ENCODE measurements at regions not wholly inside any gene's neighbourhood (a gene's known extent, or its start where the extent isn't known, plus 50 kb on each side); places are given as distances from the start of the nearest gene placed in this dataset.
A peak's percentile ranks its signal among the peaks of the same experiment; 100 is the strongest.
"Not testable (repeated sequence)": the region's sequence is repeated elsewhere in the genome, so short reads cannot be mapped to it uniquely, and the experiment has no call there.

- no peak for DNase-seq (ENCODE audit: low spot score)
Observed at GRCh38 chr5:114089259-114089658, 272.6 kb upstream of the KCNN2 start.

GRCh38 chr5:114097570-114097969 lies 264.3 kb upstream of the KCNN2 start:
- no peak for DNase-seq (ENCODE audit: low spot score)
- in situ Hi-C loops (cut with HindIII; ENCODE audit: low sequenced_read_pairs): no loop called here

More at GRCh38 chr5:114089259-114089658, 272.6 kb upstream of the KCNN2 start:
- in situ Hi-C loops (cut with HindIII; ENCODE audit: low sequenced_read_pairs): no loop called here

GRCh38 chr5:114099161-114099560 lies 262.7 kb upstream of the KCNN2 start:
- in situ Hi-C loops (cut with HindIII; ENCODE audit: low sequenced_read_pairs): no loop called here
- no peak for DNase-seq (ENCODE audit: low spot score)

GRCh38 chr5:114101153-114101552 lies 260.7 kb upstream of the KCNN2 start:
- in situ Hi-C loops (cut with HindIII; ENCODE audit: low sequenced_read_pairs): no loop called here
- DNase-seq (ENCODE audit: low spot score): peak; percentile 8

- in situ Hi-C loops (cut with HindIII; ENCODE audit: low sequenced_read_pairs): no loop called here
- no peak for DNase-seq (ENCODE audit: low spot score)
Observed at GRCh38 chr5:114113604-114114003, 248.3 kb upstream of the KCNN2 start.

GRCh38 chr5:114116981-114117380 lies 244.9 kb upstream of the KCNN2 start:
- in situ Hi-C loops (cut with HindIII; ENCODE audit: low sequenced_read_pairs): no loop called here
- no peak for DNase-seq (ENCODE audit: low spot score)

- in situ Hi-C loops (cut with HindIII; ENCODE audit: low sequenced_read_pairs): no loop called here
- no peak for DNase-seq (ENCODE audit: low spot score)
Observed at GRCh38 chr5:114118511-114118910, 243.4 kb upstream of the KCNN2 start.

- no peak for DNase-seq (ENCODE audit: low spot score)
- in situ Hi-C loops (cut with HindIII; ENCODE audit: low sequenced_read_pairs): no loop called here
Observed at GRCh38 chr5:114120166-114120565, 241.7 kb upstream of the KCNN2 start.

GRCh38 chr5:114122852-114123251 lies 239.0 kb upstream of the KCNN2 start:
- in situ Hi-C loops (cut with HindIII; ENCODE audit: low sequenced_read_pairs): no loop called here
- no peak for DNase-seq (ENCODE audit: low spot score)

GRCh38 chr5:114123654-114124053 lies 238.2 kb upstream of the KCNN2 start:
- in situ Hi-C loops (cut with HindIII; ENCODE audit: low sequenced_read_pairs): no loop called here
- no peak for DNase-seq (ENCODE audit: low spot score)

GRCh38 chr5:114146398-114146797 lies 215.5 kb upstream of the KCNN2 start:
- no peak for DNase-seq (ENCODE audit: low spot score)
- in situ Hi-C loops (cut with HindIII; ENCODE audit: low sequenced_read_pairs): no loop called here

- in situ Hi-C loops (cut with HindIII; ENCODE audit: low sequenced_read_pairs): no loop called here
- no peak for DNase-seq (ENCODE audit: low spot score)
Observed at GRCh38 chr5:114148253-114148652, 213.6 kb upstream of the KCNN2 start.

GRCh38 chr5:114148728-114149127 lies 213.1 kb upstream of the KCNN2 start:
- DNase-seq (ENCODE audit: low spot score); in situ Hi-C loops (cut with HindIII; ENCODE audit: low sequenced_read_pairs): not testable (repeated sequence)

GRCh38 chr5:114152656-114153360 lies 209.1 kb upstream of the KCNN2 start:
- no peak for DNase-seq (ENCODE audit: low spot score)
- in situ Hi-C loops (cut with HindIII; ENCODE audit: low sequenced_read_pairs): no loop called here

- in situ Hi-C loops (cut with HindIII; ENCODE audit: low sequenced_read_pairs): no loop called here
- DNase-seq (ENCODE audit: low spot score): no peak
Observed at GRCh38 chr5:114153392-114153791, 208.5 kb upstream of the KCNN2 start.

- no peak for DNase-seq (ENCODE audit: low spot score)
- in situ Hi-C loops (cut with HindIII; ENCODE audit: low sequenced_read_pairs): no loop called here
Observed at GRCh38 chr5:114153833-114154232, 208.0 kb upstream of the KCNN2 start.

GRCh38 chr5:114166081-114166480 lies 195.8 kb upstream of the KCNN2 start:
- in situ Hi-C loops (cut with HindIII; ENCODE audit: low sequenced_read_pairs): no loop called here
- DNase-seq (ENCODE audit: low spot score): no peak

GRCh38 chr5:114174131-114174530 lies 187.7 kb upstream of the KCNN2 start:
- in situ Hi-C loops (cut with HindIII; ENCODE audit: low sequenced_read_pairs): no loop called here
- no peak for DNase-seq (ENCODE audit: low spot score)

GRCh38 chr5:114174837-114175236 lies 187.0 kb upstream of the KCNN2 start:
- DNase-seq (ENCODE audit: low spot score): no peak
- in situ Hi-C loops (cut with HindIII; ENCODE audit: low sequenced_read_pairs): no loop called here

GRCh38 chr5:114176356-114176755 lies 185.5 kb upstream of the KCNN2 start:
- in situ Hi-C loops (cut with HindIII; ENCODE audit: low sequenced_read_pairs): no loop called here

GRCh38 chr5:114179134-114179533 lies 182.7 kb upstream of the KCNN2 start:
- DNase-seq (ENCODE audit: low spot score): no peak
- in situ Hi-C loops (cut with HindIII; ENCODE audit: low sequenced_read_pairs): no loop called here

More at GRCh38 chr5:114176356-114176755, 185.5 kb upstream of the KCNN2 start:
- DNase-seq (ENCODE audit: low spot score): no peak
